VCaP (cell line): ENCODE measurements at regions not wholly inside any gene's neighbourhood (a gene's known extent, or its start where the extent isn't known, plus 50 kb on each side); places are given as distances from the start of the nearest gene placed in this dataset.

Experiments used
- H3K27ac ChIP-seq: fragments of 450-650 bp; 2 replicates; pipeline ENCODE4 v1.5.1; 2017
- CTCF ChIP-seq: fragments of 450-650 bp; conservative IDR thresholded peaks from 2 replicates; pipeline ENCODE4 v1.5.1; 2017; ENCODE audit warnings: mild to moderate bottlenecking, moderate library complexity

GRCh38 chr14:82621881-82622450, 1088.3 kb upstream of the SEL1L start:
- H3K27ac ChIP-seq: no peak overlapping the region
- TF ChIP-seq CTCF: no peak

- no peak overlapping the region for H3K27ac ChIP-seq
- no peak for TF ChIP-seq CTCF
Observed at GRCh38 chr14:82626156-82627066, 1092.8 kb upstream of the SEL1L start.

DNA sequence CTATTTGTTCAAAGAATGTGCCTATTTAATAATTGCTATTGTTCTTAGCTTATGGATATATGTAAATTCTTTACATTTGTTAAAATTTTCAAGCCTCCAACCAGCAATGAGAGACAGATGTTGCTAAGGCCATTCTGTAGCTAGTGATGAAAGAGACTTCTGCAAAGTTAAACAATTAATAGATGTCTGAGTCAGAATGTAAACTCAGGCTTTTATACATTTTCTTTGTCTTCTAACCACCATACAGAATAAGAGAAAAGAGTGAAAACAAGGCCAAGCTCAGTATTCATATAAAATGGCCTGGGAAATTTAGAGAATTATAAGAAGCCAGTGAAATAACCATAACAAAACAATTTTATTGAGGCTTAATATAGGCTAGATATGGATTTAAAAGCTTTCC, 1102.3 kb upstream of the SEL1L start:
- no peak overlapping the region for H3K27ac ChIP-seq
- TF ChIP-seq CTCF: no peak

- TF ChIP-seq CTCF: no peak
Observed at GRCh38 chr14:82636426-82636825, 1102.8 kb upstream of the SEL1L start.

GRCh38 chr14:82641050-82641540, 1107.4 kb upstream of the SEL1L start:
- no peak for TF ChIP-seq CTCF
- no peak overlapping the region for H3K27ac ChIP-seq

More at GRCh38 chr14:82636426-82636825, 1102.8 kb upstream of the SEL1L start:
- H3K27ac ChIP-seq: no peak overlapping the region

DNA sequence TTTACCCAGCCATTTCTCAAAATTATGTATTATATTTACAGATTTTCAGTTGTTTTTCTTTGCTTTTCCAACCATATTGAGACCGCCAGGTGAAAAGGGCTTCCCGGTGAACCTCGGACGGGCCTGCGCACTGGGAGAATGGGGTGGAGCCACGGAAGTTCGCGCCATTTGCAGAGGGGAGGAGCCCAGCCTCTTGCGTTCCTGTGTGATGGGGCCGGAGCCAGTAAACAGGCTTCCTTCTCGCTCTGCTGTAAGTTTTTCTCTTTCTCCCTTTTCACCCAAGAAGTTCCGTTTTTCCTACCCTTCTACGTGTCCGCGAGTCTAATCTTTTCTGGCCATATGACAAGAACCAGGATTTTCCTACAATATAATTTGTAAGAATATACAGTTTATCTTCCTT, 1108.8 kb upstream of the SEL1L start:
- H3K27ac ChIP-seq: no peak overlapping the region
- no peak for TF ChIP-seq CTCF

- no peak for TF ChIP-seq CTCF
- no peak overlapping the region for H3K27ac ChIP-seq
Observed at GRCh38 chr14:82647088-82647810, 1113.6 kb upstream of the SEL1L start.
